H1 (cell line): ENCODE measurements at regions not wholly inside any gene's neighbourhood (a gene's known extent, or its start where the extent isn't known, plus 50 kb on each side); places are given as distances from the start of the nearest gene placed in this dataset.

ENCODE experiments used
- CTCF ChIA-PET: fragments of 300-600 bp; sonication (Branson Sonifier 250); formaldehyde crosslinking; loops from one replicate; lab custom pipeline; 2021; ENCODE audit not compliant: partially characterized antibody; lab: Charles Lee
- POLR2A ChIA-PET: fragments of 300-600 bp; sonication (Branson Sonifier 250); formaldehyde crosslinking; loops from one replicate; lab custom pipeline; 2021; ENCODE audit warnings: inconsistent platforms; ENCODE audit not compliant: partially characterized antibody; lab: Charles Lee
- DNase-seq, 2 experiments: peaks; one replicate each; pipeline versions ENCODE4 v3.0.0 to v3.0.0-alpha.2; 2010 to 2022; ENCODE audit warnings: low spot score in 2 of 2, low read depth in 1 of 2, mixed read lengths in 1 of 2
- FAIRE-seq: peaks from 2 replicates; lab custom pipeline; 2011; peaks lifted over from hg19 to GRCh38; lab: Jason Lieb, UNC
- H2AFZ ChIP-seq: 2 replicates; pipeline ENCODE4 v1.8.1; 2012; ENCODE audit warnings: low read length, inconsistent platforms
- H2AK5ac ChIP-seq: 2 replicates; pipeline ENCODE4 v1.6.1; 2013; ENCODE audit warnings: low read depth, low read length
- H2BK120ac ChIP-seq: replicated peaks from 2 replicates; pipeline ENCODE3; 2013; ENCODE audit warnings: low read depth, low read length, inconsistent platforms
- H2BK12ac ChIP-seq: 2 replicates; pipeline ENCODE4 v1.6.1; 2013; ENCODE audit warnings: low read depth, low read length
- H2BK15ac ChIP-seq: 2 replicates; pipeline ENCODE4 v1.6.1; 2013; ENCODE audit warnings: low read length
- H2BK20ac ChIP-seq: 2 replicates; pipeline ENCODE4 v1.6.1; 2013; ENCODE audit warnings: low read length
- H2BK5ac ChIP-seq: 2 replicates; pipeline ENCODE4 v1.6.1; 2013; ENCODE audit warnings: low read depth, low read length
- H3K14ac ChIP-seq: 2 replicates; pipeline ENCODE4 v1.6.1; 2013; ENCODE audit warnings: inconsistent platforms; ENCODE audit not compliant: insufficient read length
- H3K18ac ChIP-seq: 2 replicates; pipeline ENCODE4 v1.6.1; 2013; ENCODE audit warnings: low read length; ENCODE audit errors: extremely low read depth
- H3K23ac ChIP-seq: 2 replicates; pipeline ENCODE4 v1.6.1; 2013; ENCODE audit warnings: inconsistent platforms; ENCODE audit not compliant: insufficient read length
- H3K23me2 ChIP-seq: 2 replicates; pipeline ENCODE4 v1.6.1; 2013; ENCODE audit warnings: low read depth, low read length
- H3K27ac ChIP-seq: 2 replicates; pipeline ENCODE4 v1.6.1; 2011; ENCODE audit warnings: low read depth, low read length, inconsistent platforms
- H3K27me3 ChIP-seq, 4 experiments: replicated peaks in 1 of 4; 1 replicate in 1 of 4; 2 replicates in 3 of 4; pipeline versions ENCODE4 v1.6.1 to v1.8.1; 2011 to 2013; ENCODE audit warnings: low read length in 3 of 4, mild to moderate bottlenecking in 3 of 4, inconsistent platforms in 2 of 4, mixed read lengths in 2 of 4, moderate library complexity in 1 of 4; ENCODE audit not compliant: control insufficient read depth in 3 of 4, insufficient read depth in 3 of 4; ENCODE audit errors: extremely low read depth in 1 of 4
- H3K36me3 ChIP-seq, 4 experiments: 2 replicates each; pipeline versions ENCODE4 v1.6.1 to v1.8.1; 2011 to 2013; ENCODE audit warnings: mild to moderate bottlenecking in 4 of 4, low read length in 3 of 4, moderate library complexity in 2 of 4, control low read depth in 1 of 4, inconsistent platforms in 1 of 4; ENCODE audit not compliant: insufficient read depth in 4 of 4, control insufficient read depth in 2 of 4
- H3K4ac ChIP-seq: replicated peaks from 2 replicates; pipeline ENCODE3; 2013; ENCODE audit warnings: low read length, low read depth, mixed read lengths, inconsistent platforms; ENCODE audit not compliant: insufficient read length
- H3K4me1 ChIP-seq, 4 experiments: replicated peaks in 1 of 4; 1 replicate in 1 of 4; 2 replicates in 3 of 4; pipeline versions ENCODE4 v1.6.1 to v1.8.1; 2011 to 2013; ENCODE audit warnings: low read length in 3 of 4, inconsistent platforms in 2 of 4, mixed read lengths in 1 of 4; ENCODE audit not compliant: insufficient read depth in 4 of 4, control insufficient read depth in 3 of 4
- H3K4me2 ChIP-seq, 2 experiments: 2 replicates each; pipeline versions ENCODE4 v1.6.1 to v1.8.1; 2011 to 2013; ENCODE audit warnings: low read depth in 2 of 2, low read length in 2 of 2, control low read depth in 1 of 2, inconsistent platforms in 1 of 2, mild to moderate bottlenecking in 1 of 2; ENCODE audit not compliant: insufficient read depth in 1 of 2
- H3K4me3 ChIP-seq, 4 experiments: fragments of 200-600, 300-600 bp in 1 of 4; sonication (generic), shearing (Covaris generic), sonication (Bioruptor Twin) in 1 of 4; 2 replicates each; pipeline versions ENCODE4 v1.5.1 to v1.8.1; 2011 to 2016; ENCODE audit warnings: low read length in 4 of 4, low read depth in 3 of 4, control low read depth in 2 of 4, inconsistent platforms in 2 of 4, mild to moderate bottlenecking in 2 of 4, mixed read lengths in 1 of 4, moderate library complexity in 1 of 4; ENCODE audit not compliant: insufficient read depth in 2 of 4; ENCODE audit errors: extremely low read depth in 1 of 4
- H3K56ac ChIP-seq: replicated peaks from 2 replicates; pipeline ENCODE3; 2013; ENCODE audit warnings: low read depth, mild to moderate bottlenecking, mixed read lengths, low read length, inconsistent platforms; ENCODE audit not compliant: insufficient read length
- H3K79me1 ChIP-seq: 2 replicates; pipeline ENCODE4 v1.6.1; 2013; ENCODE audit warnings: low read depth, low read length, control low read depth
- H3K79me2 ChIP-seq, 2 experiments: 2 replicates each; pipeline versions ENCODE4 v1.6.1 to v1.8.1; 2012 to 2013; ENCODE audit warnings: low read length in 2 of 2, mild to moderate bottlenecking in 2 of 2, inconsistent platforms in 1 of 2; ENCODE audit not compliant: insufficient read depth in 2 of 2, control insufficient read depth in 1 of 2
- H3K9ac ChIP-seq, 4 experiments: replicated peaks in 1 of 4; 1 replicate in 1 of 4; 2 replicates in 3 of 4; pipeline versions ENCODE4 v1.6.1 to v1.8.1; 2011 to 2013; ENCODE audit warnings: low read depth in 3 of 4, low read length in 3 of 4, control low read depth in 2 of 4, mild to moderate bottlenecking in 2 of 4, moderate library complexity in 2 of 4, inconsistent platforms in 1 of 4; ENCODE audit errors: extremely low read depth in 1 of 4
- H3K9me3 ChIP-seq, 2 experiments: 2 replicates each; pipeline versions ENCODE4 v1.6.1 to v1.8.1; 2012 to 2013; ENCODE audit warnings: mild to moderate bottlenecking in 2 of 2, moderate library complexity in 2 of 2, control low read depth in 1 of 2, inconsistent platforms in 1 of 2, low read depth in 1 of 2, low read length in 1 of 2, mixed read lengths in 1 of 2; ENCODE audit not compliant: insufficient read depth in 2 of 2
- H4K20me1 ChIP-seq, 2 experiments: replicated peaks in 1 of 2; 2 replicates each; pipeline versions ENCODE3 to v1.8.1; 2011 to 2013; ENCODE audit warnings: inconsistent platforms in 2 of 2, low read length in 2 of 2, mild to moderate bottlenecking in 1 of 2; ENCODE audit not compliant: insufficient read depth in 2 of 2, control insufficient read depth in 1 of 2
- H4K5ac ChIP-seq: 2 replicates; pipeline ENCODE4 v1.6.1; 2013; ENCODE audit warnings: low read length, low read depth, mixed read lengths, inconsistent platforms; ENCODE audit not compliant: insufficient read length
- H4K8ac ChIP-seq: 2 replicates; pipeline ENCODE4 v1.8.0; 2013; ENCODE audit warnings: mild to moderate bottlenecking, moderate library complexity, low read length, inconsistent platforms; ENCODE audit not compliant: insufficient read depth; ENCODE audit errors: extremely low read depth
- H4K91ac ChIP-seq: replicated peaks from 2 replicates; pipeline ENCODE3; 2013; ENCODE audit warnings: low read length, mixed read lengths, inconsistent platforms; ENCODE audit not compliant: insufficient read length
- CBX8 ChIP-seq: fragments of 300-800, 300-1000 bp; sonication (generic); IDR thresholded peaks from 2 replicates; pipeline ENCODE4 v1.7.1; 2016; ENCODE audit warnings: low read depth, low read length, borderline replicate concordance
- CHD1 ChIP-seq: IDR thresholded peaks from 2 replicates; pipeline ENCODE4 v1.6.1; 2012; ENCODE audit warnings: low read depth, low read length, improper control_type of control experiment
- GABPA ChIP-seq: IDR thresholded peaks from 2 replicates; pipeline ENCODE4 v1.6.1; 2011; ENCODE audit warnings: mild to moderate bottlenecking, low read length, moderate library complexity, borderline replicate concordance; ENCODE audit not compliant: insufficient read depth
- KDM5A ChIP-seq: fragments of 200-600 bp; IDR thresholded peaks from 2 replicates; pipeline ENCODE4 v1.7.1; 2012; ENCODE audit warnings: mild to moderate bottlenecking, low read length, inconsistent platforms, mixed read lengths
- NANOG ChIP-seq: IDR thresholded peaks from 2 replicates; pipeline ENCODE4 v1.6.1; 2011; ENCODE audit warnings: low read length, low read depth, mild to moderate bottlenecking, inconsistent platforms; ENCODE audit not compliant: insufficient read depth, poor library complexity, severe bottlenecking
- RFX5 ChIP-seq: IDR thresholded peaks from 2 replicates; pipeline ENCODE4 v1.6.1; 2011; ENCODE audit warnings: low read depth, low read length, improper control_type of control experiment, borderline replicate concordance
- SIRT6 ChIP-seq: IDR thresholded peaks from one replicate; pipeline ENCODE4 v1.7.1; 2012; ENCODE audit warnings: low read length, inconsistent platforms
- SP2 ChIP-seq: IDR thresholded peaks from 2 replicates; pipeline ENCODE4 v1.6.1; 2012; ENCODE audit warnings: mild to moderate bottlenecking, low read length, inconsistent platforms
- SP4 ChIP-seq: IDR thresholded peaks from 2 replicates; pipeline ENCODE4 v1.6.1; 2012; ENCODE audit warnings: low read length, inconsistent platforms
- SUZ12 ChIP-seq: fragments of 200-600 bp; sonication (generic); IDR thresholded peaks from 2 replicates; pipeline ENCODE4 v1.6.1; 2012; ENCODE audit warnings: mild to moderate bottlenecking, inconsistent platforms, low read length, moderate library complexity, mixed read lengths
- USF2 ChIP-seq: IDR thresholded peaks from 2 replicates; pipeline ENCODE4 v1.6.1; 2011; ENCODE audit warnings: low read length, improper control_type of control experiment
- WGBS, 2 experiments: shearing (Covaris generic) in 1 of 2; methylation state at CpG; one replicate each; pipeline versions ENCODE4 v1.1.6 to v1.1.7; 2013 to 2015; ENCODE audit warnings: low lambda C conversion rate in 2 of 2, mixed read lengths in 2 of 2, inconsistent platforms in 1 of 2, low coverage in 1 of 2, missing lambda C conversion rate in 1 of 2; ENCODE audit not compliant: insufficient replicate concordance in 2 of 2, insufficient coverage in 1 of 2, insufficient read length in 1 of 2; ENCODE audit errors: extremely low coverage in 1 of 2, missing lambda C conversion rate in 1 of 2; 5-methylcytosine and 5-hydroxymethylcytosine counted together
- TF ChIP-seq, protein P1 (sequence below): IDR thresholded peaks from 2 replicates; pipeline ENCODE4 v1.6.1; 2012; ENCODE audit warnings: low read length, inconsistent platforms

DNA sequence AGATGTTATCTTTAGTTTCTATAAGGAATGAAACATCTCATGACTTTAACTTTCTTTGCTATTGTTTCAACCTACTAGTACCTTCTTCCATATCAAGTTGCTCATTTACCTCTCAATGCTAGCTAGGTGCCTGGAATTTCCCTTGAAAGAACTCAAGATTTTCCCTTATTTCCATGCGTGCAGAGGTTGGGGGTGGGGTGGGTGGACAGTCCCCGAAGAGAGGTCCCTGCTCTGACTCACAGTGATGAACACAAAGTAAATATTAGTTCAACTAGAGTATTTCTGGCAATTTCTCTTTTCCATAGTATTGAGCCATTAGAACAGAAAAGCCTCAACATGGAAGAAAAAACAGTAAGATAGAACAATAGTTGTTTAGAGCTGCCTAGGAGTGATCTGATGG, 239.0 kb upstream of the ZP4 start:
- WGBS, 2 experiments = 66% methylated on average over 2 of the region's 2 CpGs; no CpG with 5 or more reads in 1 of the 2 experiments
- H2BK120ac ChIP-seq = no peak overlapping the region
- H2BK5ac ChIP-seq = no peak overlapping the region
- ChIA-PET CTCF (interaction anchor here (1.8 to 2.0 kb wide), 2 partner anchors 9 to 265 kb away, joined by 4 to 8 read pairs; no protein-coding TSS in a partner anchor), POLR2A (no interaction called here)
- H3K4me3 ChIP-seq = no peak overlapping the region
- no peaks in the 10 kb centered on the region for H3K79me1 ChIP-seq
- no peak overlapping the region for H3K9ac ChIP-seq
- DNase-seq (no peak), FAIRE-seq (no peak)
- H2AK5ac ChIP-seq = no peak overlapping the region
- no peaks in the 10 kb centered on the region for H3K27me3 ChIP-seq
- H4K8ac ChIP-seq = no peak overlapping the region
- H4K91ac ChIP-seq = no peak overlapping the region
- H3K18ac ChIP-seq = no peak overlapping the region
- no peak overlapping the region for H3K56ac ChIP-seq
- no peaks in the 10 kb centered on the region for H3K79me2 ChIP-seq
- no peak overlapping the region for H3K23ac ChIP-seq
- H2BK20ac ChIP-seq = no peak overlapping the region
- H3K36me3 ChIP-seq = no peaks in the 10 kb centered on the region
- no peaks in the 10 kb centered on the region; a peak in 1 of 4 replicates for H3K9me3 ChIP-seq
- no peak overlapping the region for H3K27ac ChIP-seq
- H3K4ac ChIP-seq = no peak overlapping the region
- peak overlapping the region; percentile 13; the same call in 1 of the 2 replicates for H2AFZ ChIP-seq
- no peaks in the 10 kb centered on the region for H4K20me1 ChIP-seq
- H3K14ac ChIP-seq = no peak overlapping the region
- H2BK12ac ChIP-seq = no peak overlapping the region
- no peak overlapping the region for H4K5ac ChIP-seq
- H2BK15ac ChIP-seq = no peak overlapping the region
- no peaks in the 10 kb centered on the region for H3K23me2 ChIP-seq
- no peak overlapping the region for H3K4me2 ChIP-seq
- peaks cover 0 to 5% (median 0%) of the 10 kb centered on the region in 4 experiments; a peak in 2 of 7 replicates for H3K4me1 ChIP-seq
- TF ChIP-seq NANOG (no peak), CBX8 (no peak), SIRT6 (no peak), SP4 (no peak), CHD1 (no peak), GABPA (no peak), RFX5 (no peak), USF2 (no peak), SP2 (no peak), SUZ12 (no peak), KDM5A (no peak)
- TF ChIP-seq, protein P1, sequence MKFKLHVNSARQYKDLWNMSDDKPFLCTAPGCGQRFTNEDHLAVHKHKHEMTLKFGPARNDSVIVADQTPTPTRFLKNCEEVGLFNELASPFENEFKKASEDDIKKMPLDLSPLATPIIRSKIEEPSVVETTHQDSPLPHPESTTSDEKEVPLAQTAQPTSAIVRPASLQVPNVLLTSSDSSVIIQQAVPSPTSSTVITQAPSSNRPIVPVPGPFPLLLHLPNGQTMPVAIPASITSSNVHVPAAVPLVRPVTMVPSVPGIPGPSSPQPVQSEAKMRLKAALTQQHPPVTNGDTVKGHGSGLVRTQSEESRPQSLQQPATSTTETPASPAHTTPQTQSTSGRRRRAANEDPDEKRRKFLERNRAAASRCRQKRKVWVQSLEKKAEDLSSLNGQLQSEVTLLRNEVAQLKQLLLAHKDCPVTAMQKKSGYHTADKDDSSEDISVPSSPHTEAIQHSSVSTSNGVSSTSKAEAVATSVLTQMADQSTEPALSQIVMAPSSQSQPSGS = no peak
